ENCODE measurements at regions not wholly inside any gene's neighbourhood (a gene's known extent, or its start where the extent isn't known, plus 50 kb on each side); places are given as distances from the start of the nearest gene placed in this dataset.

DNA sequence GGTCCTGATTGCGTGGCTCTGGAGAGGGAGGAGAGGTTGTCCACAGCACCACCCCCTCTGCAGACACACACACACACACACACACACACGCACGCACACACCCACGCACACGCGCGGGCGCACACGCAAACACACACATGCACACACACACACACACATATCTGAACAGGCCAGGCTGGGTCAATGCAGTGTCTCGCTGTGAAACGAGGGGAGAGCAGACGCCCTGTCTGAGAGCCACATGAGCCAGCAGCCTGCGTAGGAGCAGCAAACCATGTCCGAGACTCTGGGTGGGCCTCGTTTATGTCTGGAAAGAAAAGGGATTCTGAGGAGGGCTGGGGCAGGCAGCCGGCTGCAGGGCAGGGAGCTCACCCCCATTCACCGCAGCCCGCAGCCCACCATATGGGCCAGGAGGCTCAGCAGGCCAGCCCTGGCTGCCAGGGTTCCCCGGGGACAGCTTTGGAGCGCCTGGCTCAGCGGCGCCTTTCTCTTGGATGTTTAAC lies 93.3 kb upstream of the TNRC6C start:
- DNase-seq (ENCODE audit: low read depth, low spot score), result no peak

- no peak for DNase-seq (ENCODE audit: low read depth, low spot score)
Measured at GRCh38 chr17:77865716-77866115, 92.8 kb upstream of the TNRC6C start.

DNA sequence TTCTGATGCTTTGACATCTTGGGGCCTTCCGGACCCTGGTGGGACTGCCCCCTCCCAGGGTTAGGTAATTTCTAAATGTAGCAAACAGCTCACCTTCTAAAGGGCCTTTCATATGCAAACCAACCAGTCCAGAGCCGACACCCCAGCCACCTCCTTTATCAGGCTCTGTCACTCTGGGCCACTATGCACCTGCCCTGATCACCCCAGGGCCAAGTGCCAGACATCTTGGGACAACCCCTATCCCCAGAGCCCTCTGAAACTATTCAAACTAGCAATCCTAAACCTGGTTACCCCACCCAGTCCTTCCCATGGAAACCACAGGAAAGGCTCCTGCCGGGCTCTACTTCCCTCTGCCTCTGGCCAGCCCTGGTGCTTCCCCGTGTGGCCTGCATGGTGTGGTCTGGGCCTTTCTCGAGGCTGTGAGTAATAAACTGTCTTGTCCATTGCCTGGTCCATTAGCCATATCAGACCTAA lies 91.2 kb upstream of the TNRC6C start:
- DNase-seq (ENCODE audit: low read depth, low spot score), result no peak

GRCh38 chr17:77867976-77868713 lies 90.4 kb upstream of the TNRC6C start:
- no peak for DNase-seq (ENCODE audit: low read depth, low spot score)

GRCh38 chr17:77869041-77869599 lies 89.4 kb upstream of the TNRC6C start:
- no peak for DNase-seq (ENCODE audit: low read depth, low spot score)

DNA sequence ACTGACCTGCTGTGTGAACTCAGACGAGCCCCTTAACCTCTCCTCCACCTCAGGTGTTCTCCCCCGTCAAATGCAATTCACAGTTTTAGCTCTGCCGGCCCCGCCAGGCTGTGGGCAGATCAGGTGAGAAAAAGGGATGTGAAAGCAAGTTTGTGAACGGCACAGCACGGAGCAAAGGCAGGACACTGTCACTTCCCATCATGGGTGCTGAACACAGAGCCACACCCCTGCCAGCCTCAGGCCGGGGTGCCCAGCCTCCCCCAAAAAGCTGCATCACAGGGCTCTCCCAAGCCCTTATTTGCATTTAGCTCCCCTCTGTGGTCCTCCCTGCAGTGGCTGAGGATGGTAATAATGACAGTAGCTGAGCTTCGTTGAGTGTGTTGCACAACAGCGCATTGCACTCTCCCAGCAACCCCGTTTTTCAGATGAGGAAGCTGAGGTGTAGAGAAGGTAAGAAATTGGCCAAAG lies 88.8 kb upstream of the TNRC6C start:
- no peak for DNase-seq (ENCODE audit: low read depth, low spot score)

- DNase-seq (ENCODE audit: low read depth, low spot score), result no peak
Measured at GRCh38 chr17:77872199-77872598, 86.3 kb upstream of the TNRC6C start.

DNA sequence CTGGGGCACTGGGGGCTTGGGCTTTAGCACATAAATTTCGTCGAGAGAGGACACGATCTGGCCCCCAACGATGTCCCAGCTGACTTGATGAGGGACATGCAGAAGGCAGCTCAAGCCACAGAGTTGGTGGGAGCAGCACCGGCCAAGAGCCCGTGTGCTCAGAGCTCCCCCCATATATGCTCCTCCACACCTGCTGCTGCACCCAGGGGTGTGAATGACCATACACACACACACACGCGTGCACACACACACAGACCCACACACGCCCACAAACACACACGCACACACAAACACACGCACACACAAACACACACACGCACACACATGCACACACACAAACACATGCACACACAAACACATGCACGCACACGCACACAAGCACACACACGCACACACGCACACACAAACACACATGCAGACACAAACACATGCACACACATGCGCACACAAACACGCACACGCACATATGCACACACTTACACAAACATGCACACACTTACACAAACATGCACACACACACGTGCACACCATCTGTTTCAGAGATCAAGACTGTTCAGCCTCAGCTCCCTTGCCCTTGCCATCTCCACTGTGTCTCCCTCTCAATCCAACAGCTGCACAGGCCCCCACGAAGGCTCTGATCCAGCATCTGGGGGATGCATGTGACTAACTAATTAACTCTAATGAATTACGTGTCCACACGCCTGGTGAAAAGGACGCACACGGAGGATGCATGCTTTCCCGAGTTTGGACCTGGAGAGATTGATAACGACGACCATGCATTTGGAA lies 85.6 kb upstream of the TNRC6C start:
- DNase-seq (ENCODE audit: low read depth, low spot score), result no peak

DNA sequence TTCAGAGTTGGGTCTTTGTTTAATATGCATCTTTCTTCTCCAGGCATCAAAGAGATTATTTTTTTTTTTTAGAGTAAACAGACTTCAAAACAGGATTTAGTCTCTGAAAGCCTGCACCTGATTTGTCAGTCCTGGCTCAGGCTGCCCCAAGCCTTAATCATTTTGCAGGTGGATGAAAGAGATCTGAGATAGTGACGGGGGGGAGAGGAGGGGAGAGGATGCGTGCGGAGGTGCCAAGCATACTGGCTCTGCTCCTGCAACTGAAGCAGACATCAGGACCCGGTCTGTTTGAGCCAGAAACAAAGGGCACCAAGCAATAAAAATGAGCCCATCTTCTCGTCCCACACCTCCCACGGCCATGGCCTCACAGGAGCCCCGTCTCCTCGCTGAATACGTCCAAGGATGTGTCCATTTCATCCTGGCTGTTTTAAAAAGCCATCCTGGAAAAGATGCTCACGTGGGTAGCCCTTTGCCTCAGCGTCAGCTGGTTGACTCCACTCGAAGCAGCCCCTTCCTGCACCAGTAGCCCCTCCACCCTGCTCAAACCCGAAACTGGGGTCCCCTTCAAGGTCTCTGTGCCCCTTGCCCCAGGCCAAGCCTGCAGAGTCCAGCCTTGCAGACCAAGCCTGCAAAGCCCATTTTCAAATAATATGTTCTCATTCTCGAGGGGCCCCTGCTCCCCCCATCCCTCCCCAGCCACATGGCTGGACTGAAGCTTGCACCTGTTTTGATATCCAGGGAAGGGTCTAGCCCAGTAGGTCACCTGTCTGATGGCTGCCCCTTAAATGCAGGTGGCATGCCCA lies 84.8 kb upstream of the TNRC6C start:
- no peak for DNase-seq (ENCODE audit: low read depth, low spot score)

GRCh38 chr17:77874303-77875050 lies 84.0 kb upstream of the TNRC6C start:
- no peak for DNase-seq (ENCODE audit: low read depth, low spot score)

- no peak for DNase-seq (ENCODE audit: low read depth, low spot score)
Measured at GRCh38 chr17:77875051-77875780, 83.3 kb upstream of the TNRC6C start.

DNA sequence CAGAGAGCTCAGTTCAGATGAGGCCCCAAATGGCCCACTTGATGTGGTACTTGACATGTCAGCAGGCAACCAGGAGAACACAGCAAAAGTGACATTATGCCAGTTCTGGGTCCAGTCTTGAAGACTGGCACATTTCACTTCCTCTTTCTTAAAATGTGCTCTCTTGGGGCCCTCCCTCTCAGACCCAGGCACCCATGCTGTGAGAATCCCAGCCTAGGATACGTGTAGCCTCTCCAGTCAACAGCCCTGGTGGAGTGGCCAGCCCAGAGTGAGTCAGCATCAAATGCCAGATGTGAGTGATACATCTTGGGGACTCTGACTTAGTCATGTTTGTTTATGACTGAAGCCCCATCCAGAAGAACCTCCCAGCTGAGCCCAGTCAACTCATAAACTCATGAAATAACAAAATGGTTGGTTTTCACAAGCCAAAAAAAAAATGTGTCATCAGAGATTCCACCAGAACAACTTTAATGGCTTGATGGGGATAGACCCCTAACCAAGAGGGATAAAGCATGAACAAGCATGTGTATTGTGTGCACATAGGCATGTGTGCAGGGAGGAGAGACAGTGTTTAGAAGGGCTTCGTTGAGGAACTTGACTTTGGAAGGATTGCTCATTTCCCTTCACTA lies 82.5 kb upstream of the TNRC6C start:
- DNase-seq (ENCODE audit: low read depth, low spot score), result no peak

- DNase-seq (ENCODE audit: low read depth, low spot score), result no peak
Measured at GRCh38 chr17:77877036-77877435, 81.5 kb upstream of the TNRC6C start.

- DNase-seq (ENCODE audit: low read depth, low spot score), result no peak
Measured at GRCh38 chr17:77877646-77878355, 80.7 kb upstream of the TNRC6C start.

GRCh38 chr17:77879226-77879895 lies 79.1 kb upstream of the TNRC6C start:
- no peak for DNase-seq (ENCODE audit: low read depth, low spot score)

- no peak for DNase-seq (ENCODE audit: low read depth, low spot score)
Measured at GRCh38 chr17:77879896-77880280, 78.6 kb upstream of the TNRC6C start.

GRCh38 chr17:77880711-77881450 lies 77.6 kb upstream of the TNRC6C start:
- DNase-seq (ENCODE audit: low read depth, low spot score), result no peak

DNA sequence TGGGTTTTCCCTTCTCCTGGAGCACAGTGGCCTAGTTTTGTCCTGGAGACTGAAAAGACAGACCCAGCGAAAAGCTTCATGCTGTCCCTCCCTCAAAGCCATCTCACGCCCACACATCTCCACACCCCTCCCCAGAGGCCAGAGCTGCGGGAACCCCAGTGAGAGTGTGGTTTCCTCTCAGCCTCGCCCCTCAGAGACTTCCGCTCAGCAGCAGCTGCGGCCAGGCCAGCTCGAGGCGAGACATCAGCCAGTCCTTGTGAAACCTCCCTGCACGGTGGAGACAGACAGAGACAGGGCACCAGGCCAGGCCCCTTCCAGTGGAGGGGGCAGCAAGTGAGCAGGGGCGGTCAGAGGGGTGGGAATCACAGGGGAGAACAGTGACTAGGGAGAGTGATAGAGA lies 77.0 kb upstream of the TNRC6C start:
- DNase-seq (ENCODE audit: low read depth, low spot score), result no peak
